Activated naive CD8-positive, alpha-beta T cell treated with anti-CD3 and anti-CD28 coated beads, Interleukin-2, amount 10 ng/mL, durations not matched to agents 7 days and 5 days (primary cell): ENCODE measurements at regions not wholly inside any gene's neighbourhood (a gene's known extent, or its start where the extent isn't known, plus 50 kb on each side); places are given as distances from the start of the nearest gene placed in this dataset.

Source experiments
- ATAC-seq: fragments of 150-1000 bp; cut with Tn5 transposase; one replicate; pipeline ENCODE4 v1.10.0; 2021; ENCODE audit warnings: low read depth, moderate library complexity
- POLR2A ChIA-PET: fragments of 350-600 bp; sonication (Branson Sonifier 250); formaldehyde crosslinking; loops from one replicate; lab custom pipeline; 2021; ENCODE audit warnings: antibody characterized with exemption; lab: Charles Lee
- DNase-seq: peaks from one replicate; pipeline ENCODE4 v3.0.0; 2021
- H3K27ac Mint-ChIP-seq: one replicate; pipeline ENCODE4 v1.8.0; 2022; ENCODE audit warnings: mild to moderate bottlenecking, mixed read lengths
- H3K27me3 Mint-ChIP-seq: one replicate; pipeline ENCODE4 v1.8.0; 2022; ENCODE audit warnings: mild to moderate bottlenecking, moderate library complexity, mixed read lengths
- H3K36me3 Mint-ChIP-seq: one replicate; pipeline ENCODE4 v1.8.0; 2021; ENCODE audit warnings: mild to moderate bottlenecking, mixed read lengths
- H3K4me1 Mint-ChIP-seq: one replicate; pipeline ENCODE4 v1.8.0; 2021; ENCODE audit warnings: mixed read lengths
- H3K4me3 Mint-ChIP-seq: one replicate; pipeline ENCODE4 v1.8.0; 2022; ENCODE audit warnings: mild to moderate bottlenecking, moderate library complexity, mixed read lengths
- H3K9me3 Mint-ChIP-seq: one replicate; pipeline ENCODE4 v1.8.0; 2021; ENCODE audit warnings: mixed read lengths

GRCh38 chr2:217673627-217674026 is 329.2 kb downstream of the TNS1 start:
- POLR2A ChIA-PET: no interaction called here
- Mint-ChIP-seq H3K9me3 (peaks cover 2% of the 10 kb centered on the region), H3K36me3 (peaks cover 4% of the 10 kb centered on the region), H3K4me1 (no peaks in the 10 kb centered on the region), H3K27ac (no peak overlapping the region), H3K27me3 (peaks cover 5% of the 10 kb centered on the region), H3K4me3 (no peak overlapping the region)
- ATAC-seq (no peak), DNase-seq (no peak)

- DNase-seq: no peak
- Mint-ChIP-seq H3K4me1 (no peaks in the 10 kb centered on the region), H3K4me3 (no peak overlapping the region), H3K9me3 (peaks cover 2% of the 10 kb centered on the region), H3K36me3 (peaks cover 6% of the 10 kb centered on the region), H3K27ac (no peak overlapping the region), H3K27me3 (peaks cover 5% of the 10 kb centered on the region)
- POLR2A ChIA-PET: no interaction called here
- no peak for ATAC-seq
These were observed 330.3 kb downstream of the TNS1 start for GRCh38 chr2:217672472-217672871.

GRCh38 chr2:217671871-217672270 is 330.9 kb downstream of the TNS1 start:
- no peak overlapping the region for H3K4me3 Mint-ChIP-seq
- no peak for ATAC-seq
- H3K9me3 Mint-ChIP-seq: peaks cover 2% of the 10 kb centered on the region
- H3K27me3 Mint-ChIP-seq: peaks cover 5% of the 10 kb centered on the region
- no peaks in the 10 kb centered on the region for H3K4me1 Mint-ChIP-seq
- DNase-seq: no peak
- peaks cover 4% of the 10 kb centered on the region for H3K36me3 Mint-ChIP-seq
- POLR2A ChIA-PET: no interaction called here
- H3K27ac Mint-ChIP-seq: no peak overlapping the region

GRCh38 chr2:217671075-217671474 is 331.7 kb downstream of the TNS1 start:
- POLR2A ChIA-PET: no interaction called here
- DNase-seq (no peak), ATAC-seq (no peak)
- H3K36me3 Mint-ChIP-seq: peaks cover 4% of the 10 kb centered on the region
- H3K27me3 Mint-ChIP-seq: peaks cover 5% of the 10 kb centered on the region
- peaks cover 2% of the 10 kb centered on the region for H3K9me3 Mint-ChIP-seq
- H3K4me3 Mint-ChIP-seq: no peak overlapping the region
- H3K4me1 Mint-ChIP-seq: no peaks in the 10 kb centered on the region
- H3K27ac Mint-ChIP-seq: no peak overlapping the region

GRCh38 chr2:217669831-217670230 is 333.0 kb downstream of the TNS1 start:
- Mint-ChIP-seq H3K27me3 (peaks cover 5% of the 10 kb centered on the region), H3K4me3 (no peak overlapping the region), H3K9me3 (peaks cover 2% of the 10 kb centered on the region), H3K36me3 (peaks cover 4% of the 10 kb centered on the region), H3K27ac (no peak overlapping the region), H3K4me1 (no peaks in the 10 kb centered on the region)
- POLR2A ChIA-PET: no interaction called here
- ATAC-seq (no peak), DNase-seq (no peak)

- Mint-ChIP-seq H3K27ac (no peak overlapping the region), H3K27me3 (peaks cover 2% of the 10 kb centered on the region), H3K4me1 (no peaks in the 10 kb centered on the region), H3K4me3 (no peak overlapping the region), H3K36me3 (peaks cover 5% of the 10 kb centered on the region), H3K9me3 (no peaks in the 10 kb centered on the region)
- ATAC-seq (no peak), DNase-seq (no peak)
- POLR2A ChIA-PET: no interaction called here
These were observed 335.3 kb downstream of the TNS1 start for GRCh38 chr2:217667512-217667911.

- Mint-ChIP-seq H3K36me3 (peaks cover 5% of the 10 kb centered on the region), H3K27me3 (peaks cover 2% of the 10 kb centered on the region), H3K9me3 (no peaks in the 10 kb centered on the region), H3K27ac (no peak overlapping the region), H3K4me3 (no peak overlapping the region), H3K4me1 (no peaks in the 10 kb centered on the region)
- POLR2A ChIA-PET: no interaction called here
- ATAC-seq (no peak), DNase-seq (no peak)
These were observed 335.8 kb downstream of the TNS1 start for GRCh38 chr2:217667035-217667434.

GRCh38 chr2:217666338-217666737 is 336.5 kb downstream of the TNS1 start:
- peaks cover 2% of the 10 kb centered on the region for H3K27me3 Mint-ChIP-seq
- H3K9me3 Mint-ChIP-seq: no peaks in the 10 kb centered on the region
- no peak for DNase-seq
- POLR2A ChIA-PET: no interaction called here
- H3K36me3 Mint-ChIP-seq: peaks cover 5% of the 10 kb centered on the region
- H3K4me1 Mint-ChIP-seq: no peaks in the 10 kb centered on the region
- no peak for ATAC-seq
- H3K4me3 Mint-ChIP-seq: no peak overlapping the region
- H3K27ac Mint-ChIP-seq: no peak overlapping the region

- Mint-ChIP-seq H3K9me3 (no peaks in the 10 kb centered on the region), H3K27me3 (peaks cover 2% of the 10 kb centered on the region), H3K4me1 (peaks cover 9% of the 10 kb centered on the region), H3K27ac (no peak overlapping the region), H3K4me3 (no peak overlapping the region), H3K36me3 (peaks cover 5% of the 10 kb centered on the region)
- DNase-seq (no peak), ATAC-seq (no peak)
- POLR2A ChIA-PET: no interaction called here
These were observed 338.0 kb downstream of the TNS1 start for GRCh38 chr2:217664761-217665160.

GRCh38 chr2:217662984-217663602 is 339.7 kb downstream of the TNS1 start:
- Mint-ChIP-seq H3K4me3 (no peak overlapping the region), H3K4me1 (peaks cover 9% of the 10 kb centered on the region), H3K9me3 (no peaks in the 10 kb centered on the region), H3K27me3 (peaks cover 6% of the 10 kb centered on the region), H3K36me3 (peaks cover 5% of the 10 kb centered on the region), H3K27ac (no peak overlapping the region)
- POLR2A ChIA-PET: no interaction called here
- no peak for DNase-seq
- no peak for ATAC-seq

- no peak for DNase-seq
- H3K4me1 Mint-ChIP-seq: peaks cover 9% of the 10 kb centered on the region
These were observed 341.4 kb downstream of the TNS1 start for GRCh38 chr2:217661378-217661777.

GRCh38 chr2:217660423-217660822 is 342.4 kb downstream of the TNS1 start:
- Mint-ChIP-seq H3K36me3 (peaks cover 3% of the 10 kb centered on the region), H3K4me1 (peaks cover 9% of the 10 kb centered on the region), H3K4me3 (no peak overlapping the region), H3K27ac (no peak overlapping the region), H3K9me3 (no peaks in the 10 kb centered on the region), H3K27me3 (peaks cover 4% of the 10 kb centered on the region)
- POLR2A ChIA-PET: no interaction called here
- DNase-seq (no peak), ATAC-seq (no peak)

More at GRCh38 chr2:217661378-217661777, 341.4 kb downstream of the TNS1 start:
- H3K27me3 Mint-ChIP-seq: peaks cover 6% of the 10 kb centered on the region
- no peaks in the 10 kb centered on the region for H3K9me3 Mint-ChIP-seq
- H3K4me3 Mint-ChIP-seq: no peak overlapping the region
- POLR2A ChIA-PET: no interaction called here
- ATAC-seq: no peak
- peaks cover 3% of the 10 kb centered on the region for H3K36me3 Mint-ChIP-seq
- no peak overlapping the region for H3K27ac Mint-ChIP-seq

GRCh38 chr2:217658806-217659205 is 344.0 kb downstream of the TNS1 start:
- no peak overlapping the region for H3K4me3 Mint-ChIP-seq
- H3K27me3 Mint-ChIP-seq: peaks cover 4% of the 10 kb centered on the region
- no peaks in the 10 kb centered on the region for H3K9me3 Mint-ChIP-seq
- ATAC-seq: no peak
- peaks cover 9% of the 10 kb centered on the region for H3K4me1 Mint-ChIP-seq
- no peak overlapping the region for H3K27ac Mint-ChIP-seq
- no peak for DNase-seq
- POLR2A ChIA-PET: no interaction called here
- no peaks in the 10 kb centered on the region for H3K36me3 Mint-ChIP-seq

GRCh38 chr2:217657252-217657651 is 345.5 kb downstream of the TNS1 start:
- H3K4me1 Mint-ChIP-seq: peaks cover 9% of the 10 kb centered on the region
- no peak for DNase-seq
- no peak overlapping the region for H3K4me3 Mint-ChIP-seq
- no peaks in the 10 kb centered on the region for H3K36me3 Mint-ChIP-seq
- POLR2A ChIA-PET: no interaction called here
- H3K27me3 Mint-ChIP-seq: peaks cover 4% of the 10 kb centered on the region
- H3K9me3 Mint-ChIP-seq: no peaks in the 10 kb centered on the region
- no peak overlapping the region for H3K27ac Mint-ChIP-seq
- ATAC-seq: no peak
